ENCODE measurements at regions not wholly inside any gene's neighbourhood (a gene's known extent, or its start where the extent isn't known, plus 50 kb on each side); places are given as distances from the start of the nearest gene placed in this dataset.

DNA sequence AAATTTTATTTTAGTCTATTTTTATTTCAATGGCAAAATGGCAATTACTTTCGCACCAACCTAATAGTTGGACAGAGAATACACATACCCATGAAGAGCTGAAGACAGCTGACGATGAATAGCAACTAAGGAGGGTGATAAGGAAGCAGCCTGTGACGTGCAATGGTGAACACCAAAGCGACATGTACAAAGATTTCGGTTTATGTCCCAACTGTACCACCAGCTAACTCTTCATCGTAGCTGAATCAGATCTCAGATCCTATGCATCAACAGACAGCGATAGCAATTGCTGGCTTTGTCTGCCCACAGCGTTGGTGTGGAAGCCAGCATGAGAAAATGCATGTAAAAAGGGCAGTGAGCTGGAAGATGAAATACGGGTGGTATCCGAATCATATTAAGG, 130.6 kb upstream of the ANKH start:
- in situ Hi-C loops (cut with MboI) = loop anchor here (5.0 to 10.0 kb wide), 3 partner anchors 117 to 307 kb away; no protein-coding TSS in a partner anchor
- 81% methylated on average over 10 of the region's 10 CpGs for WGBS, 2 experiments (ENCODE audit: low coverage in 1 of 2, low lambda C conversion rate in 2 of 2, missing lambda C conversion rate in 2 of 2)
- Histone ChIP-seq H3K27me3 (replicated peaks; ENCODE audit: insufficient read depth) (no peaks in the 10 kb centered on the region; the same call in 1 of the 2 replicates), H2AFZ (no peak overlapping the region), H3K9me3 (ENCODE audit: low read depth) (no peaks in the 10 kb centered on the region), H3K9me2 (ENCODE audit: insufficient read depth) (no peaks in the 10 kb centered on the region), H3K36me3 (ENCODE audit: low read depth) (no peaks in the 10 kb centered on the region), H4K20me1 (ENCODE audit: insufficient read depth) (no peaks in the 10 kb centered on the region), H3K4me3 (no peak overlapping the region), H3K4me2 (ENCODE audit: unreplicated experiment) (no peak overlapping the region), H3K4me1 (ENCODE audit: insufficient read depth) (peaks cover 16% of the 10 kb centered on the region), H3F3A (ENCODE audit: insufficient read depth) (peaks cover 3% of the 10 kb centered on the region; the same call in 1 of the 2 replicates), H3K9ac (no peak overlapping the region), H3K79me2 (ENCODE audit: insufficient read depth) (no peaks in the 10 kb centered on the region), H3K27ac (no peak overlapping the region)
- TF ChIP-seq EZH2 (IDR thresholded peaks at IDR 0.05; ENCODE audit: insufficient read depth, poor library complexity, severe bottlenecking) = no peak
- TF ChIP-seq EZH2phosphoT487 (IDR thresholded peaks at IDR 0.05; ENCODE audit: insufficient read depth, low read depth) = no peak
- DNase-seq = no peak

DNA sequence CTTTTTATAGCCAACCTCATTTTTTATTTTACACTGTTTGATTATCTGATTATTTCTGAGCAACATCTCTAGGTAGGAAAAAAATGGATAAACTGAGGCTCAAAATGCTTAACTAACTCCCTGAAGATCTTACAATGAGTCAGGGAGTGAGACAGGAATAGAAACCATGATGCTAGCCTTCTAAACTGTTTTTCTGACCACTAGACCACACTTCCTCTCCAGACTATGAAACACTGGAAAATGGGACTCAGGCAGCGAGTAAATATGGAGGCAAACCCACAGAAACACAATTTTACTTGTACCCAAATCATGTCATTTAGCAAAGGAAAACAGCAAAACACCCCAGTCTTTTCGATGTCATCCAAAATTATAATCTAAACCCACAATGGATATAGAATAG, 129.9 kb upstream of the ANKH start:
- Histone ChIP-seq H3K4me1 (ENCODE audit: insufficient read depth) (peaks cover 11% of the 10 kb centered on the region; the same call in 1 of the 2 replicates), H2AFZ (no peak overlapping the region), H3K9ac (no peak overlapping the region), H3K27me3 (replicated peaks; ENCODE audit: insufficient read depth) (no peaks in the 10 kb centered on the region; the same call in 1 of the 2 replicates), H3K79me2 (ENCODE audit: insufficient read depth) (no peaks in the 10 kb centered on the region), H3K27ac (no peak overlapping the region), H3K4me3 (no peak overlapping the region), H3K9me3 (ENCODE audit: low read depth) (no peaks in the 10 kb centered on the region), H3K4me2 (ENCODE audit: unreplicated experiment) (no peak overlapping the region), H3K9me2 (ENCODE audit: insufficient read depth) (no peaks in the 10 kb centered on the region), H4K20me1 (ENCODE audit: insufficient read depth) (no peaks in the 10 kb centered on the region), H3F3A (ENCODE audit: insufficient read depth) (no peaks in the 10 kb centered on the region), H3K36me3 (ENCODE audit: low read depth) (no peaks in the 10 kb centered on the region)
- no peak for DNase-seq
- no peak for TF ChIP-seq EZH2phosphoT487 (IDR thresholded peaks at IDR 0.05; ENCODE audit: insufficient read depth, low read depth)
- TF ChIP-seq EZH2 (IDR thresholded peaks at IDR 0.05; ENCODE audit: insufficient read depth, poor library complexity, severe bottlenecking) = no peak
- 89 to 90% methylated on average over 2 of the region's 2 CpGs for WGBS, 2 experiments (ENCODE audit: low coverage in 1 of 2, low lambda C conversion rate in 2 of 2, missing lambda C conversion rate in 2 of 2)
- in situ Hi-C loops (cut with MboI) = loop anchor here (5.0 to 10.0 kb wide), 3 partner anchors 117 to 307 kb away; no protein-coding TSS in a partner anchor

DNA sequence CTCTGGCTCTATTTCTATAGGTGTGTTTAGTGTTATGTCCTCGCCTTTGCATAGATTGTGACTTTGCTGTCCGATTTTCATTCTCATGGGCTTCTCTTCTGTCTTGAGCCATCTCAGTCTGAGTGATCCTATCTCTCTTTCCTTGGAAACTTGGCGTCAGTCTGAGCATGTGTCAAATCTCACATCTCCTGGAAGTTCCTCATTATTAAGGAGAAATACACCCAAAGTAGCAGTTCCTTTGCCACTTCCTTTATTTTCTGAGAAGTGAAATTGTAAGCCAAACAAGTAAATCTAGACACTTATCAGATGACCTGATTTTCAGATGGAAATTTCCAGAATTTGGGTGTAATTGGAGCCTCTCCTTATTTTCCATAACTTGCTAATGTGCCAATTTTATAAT, 126.9 kb upstream of the ANKH start:
- 68 to 75% methylated on average over 3 of the region's 3 CpGs for WGBS, 2 experiments (ENCODE audit: low coverage in 1 of 2, low lambda C conversion rate in 2 of 2, missing lambda C conversion rate in 2 of 2)
- in situ Hi-C loops (cut with MboI) = no loop called here

DNA sequence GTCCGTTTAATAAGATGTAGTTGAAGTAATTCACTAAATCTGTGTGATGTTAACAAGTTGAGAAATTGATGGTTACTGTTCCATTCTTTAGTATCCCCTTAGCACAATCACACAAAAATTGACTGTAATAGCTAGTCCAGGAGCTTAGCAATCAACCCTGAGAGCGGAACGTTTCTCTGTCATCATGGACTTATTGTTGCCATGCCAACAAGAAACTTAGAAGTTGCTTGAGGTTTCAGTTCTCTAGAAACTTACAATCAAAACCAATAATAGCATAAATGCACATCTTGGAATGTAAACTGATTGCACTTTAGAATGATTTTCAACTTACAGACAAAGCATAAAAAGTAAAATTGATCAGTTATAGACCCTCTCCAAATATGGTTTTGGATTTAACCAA, 125.4 kb upstream of the ANKH start:
- TF ChIP-seq EZH2phosphoT487 (IDR thresholded peaks at IDR 0.05; ENCODE audit: insufficient read depth, low read depth) (no peak), EZH2 (IDR thresholded peaks at IDR 0.05; ENCODE audit: insufficient read depth, poor library complexity, severe bottlenecking) (no peak)

More for the DNA sequence above, 126.9 kb upstream of the ANKH start:
- no peak overlapping the region for H3K27ac ChIP-seq
- H3K4me3 ChIP-seq = no peak overlapping the region
- no peaks in the 10 kb centered on the region for H3K36me3 ChIP-seq (ENCODE audit: low read depth)
- H3K4me2 ChIP-seq (ENCODE audit: unreplicated experiment) = no peak overlapping the region
- DNase-seq = no peak
- H3K27me3 ChIP-seq (replicated peaks; ENCODE audit: insufficient read depth) = no peaks in the 10 kb centered on the region; the same call in 1 of the 2 replicates
- no peak for TF ChIP-seq EZH2 (IDR thresholded peaks at IDR 0.05; ENCODE audit: insufficient read depth, poor library complexity, severe bottlenecking)
- no peak for TF ChIP-seq EZH2phosphoT487 (IDR thresholded peaks at IDR 0.05; ENCODE audit: insufficient read depth, low read depth)
- H3F3A ChIP-seq (ENCODE audit: insufficient read depth) = no peaks in the 10 kb centered on the region
- peaks cover 7% of the 10 kb centered on the region; the same call in 1 of the 2 replicates for H3K4me1 ChIP-seq (ENCODE audit: insufficient read depth)
- no peaks in the 10 kb centered on the region for H3K9me2 ChIP-seq (ENCODE audit: insufficient read depth)
- H3K9ac ChIP-seq = no peak overlapping the region
- H4K20me1 ChIP-seq (ENCODE audit: insufficient read depth) = no peaks in the 10 kb centered on the region
- no peaks in the 10 kb centered on the region for H3K79me2 ChIP-seq (ENCODE audit: insufficient read depth)
- H2AFZ ChIP-seq = no peak overlapping the region
- H3K9me3 ChIP-seq (ENCODE audit: low read depth) = no peaks in the 10 kb centered on the region

More for the DNA sequence above, 125.4 kb upstream of the ANKH start:
- H3K27ac ChIP-seq = no peak overlapping the region
- no peaks in the 10 kb centered on the region for H3F3A ChIP-seq (ENCODE audit: insufficient read depth)
- no peak for DNase-seq
- no peak overlapping the region for H2AFZ ChIP-seq
- in situ Hi-C loops (cut with MboI) = no loop called here
- 35 to 51% methylated on average over 3 of the region's 3 CpGs for WGBS, 2 experiments (ENCODE audit: low coverage in 1 of 2, low lambda C conversion rate in 2 of 2, missing lambda C conversion rate in 2 of 2)
- H3K36me3 ChIP-seq (ENCODE audit: low read depth) = no peaks in the 10 kb centered on the region
- H4K20me1 ChIP-seq (ENCODE audit: insufficient read depth) = no peaks in the 10 kb centered on the region
- no peaks in the 10 kb centered on the region for H3K79me2 ChIP-seq (ENCODE audit: insufficient read depth)
- H3K27me3 ChIP-seq (replicated peaks; ENCODE audit: insufficient read depth) = no peaks in the 10 kb centered on the region; the same call in 1 of the 2 replicates
- no peaks in the 10 kb centered on the region for H3K9me3 ChIP-seq (ENCODE audit: low read depth)
- H3K4me2 ChIP-seq (ENCODE audit: unreplicated experiment) = no peak overlapping the region
- H3K4me1 ChIP-seq (ENCODE audit: insufficient read depth) = no peaks in the 10 kb centered on the region
- no peak overlapping the region for H3K9ac ChIP-seq
- H3K4me3 ChIP-seq = no peak overlapping the region
- no peaks in the 10 kb centered on the region for H3K9me2 ChIP-seq (ENCODE audit: insufficient read depth)
